GM12872 (cell line): ENCODE measurements at regions not wholly inside any gene's neighbourhood (a gene's known extent, or its start where the extent isn't known, plus 50 kb on each side); places are given as distances from the start of the nearest gene placed in this dataset.

Source experiments
- TF ChIP-seq, protein P1 (sequence below): IDR thresholded peaks from 3 replicates; pipeline ENCODE4 v1.5.1; 2011; ENCODE audit warnings: low read depth, mild to moderate bottlenecking, low read length, moderate library complexity; ENCODE audit not compliant: insufficient read depth

DNA sequence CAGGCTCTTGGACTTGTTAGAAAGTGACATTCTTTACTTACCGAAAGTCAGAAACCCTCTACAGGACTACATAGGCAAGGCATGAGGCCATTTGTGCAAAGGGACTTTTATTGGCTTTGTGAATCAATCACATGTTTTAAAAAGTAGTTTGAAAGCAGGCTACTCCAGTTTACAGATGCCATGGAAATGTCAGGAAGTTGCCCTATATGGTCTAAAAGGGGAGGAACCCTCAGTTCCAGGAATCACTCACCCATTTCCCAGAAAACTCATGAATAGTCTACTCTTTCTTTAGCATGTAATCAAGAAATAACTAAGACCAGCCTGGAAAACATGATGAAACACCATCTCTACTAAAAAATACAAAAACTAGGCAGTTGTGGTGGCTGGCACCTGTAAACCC lies 51.0 kb upstream of the MKRN3 start:
- TF ChIP-seq, protein P1, sequence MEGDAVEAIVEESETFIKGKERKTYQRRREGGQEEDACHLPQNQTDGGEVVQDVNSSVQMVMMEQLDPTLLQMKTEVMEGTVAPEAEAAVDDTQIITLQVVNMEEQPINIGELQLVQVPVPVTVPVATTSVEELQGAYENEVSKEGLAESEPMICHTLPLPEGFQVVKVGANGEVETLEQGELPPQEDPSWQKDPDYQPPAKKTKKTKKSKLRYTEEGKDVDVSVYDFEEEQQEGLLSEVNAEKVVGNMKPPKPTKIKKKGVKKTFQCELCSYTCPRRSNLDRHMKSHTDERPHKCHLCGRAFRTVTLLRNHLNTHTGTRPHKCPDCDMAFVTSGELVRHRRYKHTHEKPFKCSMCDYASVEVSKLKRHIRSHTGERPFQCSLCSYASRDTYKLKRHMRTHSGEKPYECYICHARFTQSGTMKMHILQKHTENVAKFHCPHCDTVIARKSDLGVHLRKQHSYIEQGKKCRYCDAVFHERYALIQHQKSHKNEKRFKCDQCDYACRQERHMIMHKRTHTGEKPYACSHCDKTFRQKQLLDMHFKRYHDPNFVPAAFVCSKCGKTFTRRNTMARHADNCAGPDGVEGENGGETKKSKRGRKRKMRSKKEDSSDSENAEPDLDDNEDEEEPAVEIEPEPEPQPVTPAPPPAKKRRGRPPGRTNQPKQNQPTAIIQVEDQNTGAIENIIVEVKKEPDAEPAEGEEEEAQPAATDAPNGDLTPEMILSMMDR: no peak

DNA sequence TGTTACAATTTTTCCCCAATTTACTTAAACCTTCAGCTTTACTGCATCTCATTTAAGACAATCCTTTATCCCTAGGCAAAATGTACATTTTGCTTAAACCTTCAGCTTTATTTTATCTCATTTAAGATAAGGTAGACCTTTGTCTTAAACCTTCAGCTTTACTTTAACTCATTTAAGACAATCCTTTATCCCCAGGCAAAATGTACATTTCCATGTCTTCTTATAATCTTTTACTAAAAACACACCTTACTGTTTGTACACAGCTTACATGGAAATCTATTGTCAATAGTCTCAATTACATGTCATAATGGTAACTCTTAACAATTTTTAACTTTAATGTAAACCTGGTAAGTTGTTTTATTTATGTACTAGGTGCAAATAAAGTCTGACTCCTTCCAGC lies 58.7 kb upstream of the MKRN3 start:
- TF ChIP-seq, protein P1: no peak

DNA sequence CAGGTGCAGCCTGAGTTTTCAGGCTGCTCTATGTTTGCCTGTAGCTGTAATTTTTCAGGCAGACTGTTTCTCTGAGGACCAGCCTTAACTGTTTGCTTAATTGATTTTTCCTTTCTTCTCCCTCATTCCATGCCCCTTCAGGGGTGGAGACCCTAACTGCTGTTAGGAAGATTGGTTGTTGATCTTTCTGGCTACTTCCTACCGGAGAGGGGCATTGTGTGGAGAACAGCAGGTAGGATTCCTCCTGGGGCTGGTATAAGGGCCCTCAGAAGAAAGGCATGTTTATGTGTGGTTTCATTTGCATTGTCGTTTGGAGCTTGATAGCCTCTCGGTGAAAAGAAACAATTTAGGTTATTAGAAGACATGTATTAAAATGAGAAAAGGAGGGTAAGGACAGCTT lies 56.9 kb upstream of the GOLGA6L2 start:
- TF ChIP-seq, protein P1: no peak

DNA sequence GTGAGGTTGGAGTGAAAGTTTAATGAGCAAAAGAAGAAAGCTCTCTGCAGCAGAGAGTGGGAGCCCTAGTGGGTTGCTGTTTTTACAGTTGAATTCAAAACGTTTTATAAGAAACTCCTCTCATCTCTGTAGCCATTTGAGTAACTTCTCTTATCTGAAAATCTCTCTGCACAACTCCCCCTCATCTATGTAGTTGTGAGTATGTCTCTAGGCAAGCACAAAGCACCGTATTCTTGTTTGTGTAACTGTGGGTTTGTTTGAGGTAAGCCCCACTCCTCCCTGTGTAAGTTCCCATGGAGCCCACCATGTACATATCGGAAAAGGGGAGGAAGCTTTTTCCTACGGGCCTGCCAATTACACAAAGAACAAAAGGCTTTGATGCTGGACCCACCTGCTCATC lies 56.5 kb upstream of the GOLGA6L2 start:
- TF ChIP-seq, protein P1: no peak

DNA sequence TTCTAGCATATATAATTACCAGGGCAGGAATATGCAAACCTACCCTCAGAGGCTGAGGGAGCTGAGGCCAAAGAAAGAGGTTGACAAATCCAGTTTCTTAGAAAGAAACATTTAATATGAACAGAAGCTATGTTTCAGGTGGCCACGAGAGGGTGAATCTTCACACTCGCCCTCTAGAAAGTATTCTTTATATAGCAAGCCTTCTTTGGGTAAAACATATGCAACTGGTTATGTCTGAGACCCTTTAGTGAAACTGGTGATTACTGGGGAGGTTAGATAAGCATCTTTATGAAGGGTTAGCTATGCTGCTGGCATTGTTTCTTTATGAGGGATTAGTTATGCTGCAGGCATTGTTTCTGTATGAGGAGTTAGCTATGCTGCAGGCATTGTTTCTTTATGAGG lies 50.7 kb upstream of the GOLGA6L2 start:
- TF ChIP-seq, protein P1: peak; percentile 45; the same call in 2 of the 3 replicates
